ENCODE measurements at regions not wholly inside any gene's neighbourhood (a gene's known extent, or its start where the extent isn't known, plus 50 kb on each side); places are given as distances from the start of the nearest gene placed in this dataset.
A peak's percentile ranks its signal among the peaks of the same experiment; 100 is the strongest.

GRCh38 chr3:137111497-137111896, 153.7 kb downstream of the IL20RB start:
- DNase-seq, result no peak
- Histone ChIP-seq H3K27me3 (peaks cover 11% of the 10 kb centered on the region), H3K4me1 (replicated peaks in 1 of 2) (no peaks in the 10 kb centered on the region), H3K36me3 (replicated peaks in 1 of 2) (no peaks in the 10 kb centered on the region), H3K4me3 (no peak overlapping the region), H3K9me3 (replicated peaks in 1 of 3) (no peaks in the 10 kb centered on the region), H3K27ac (no peak overlapping the region)
- WGBS, 4 donors, result 66 to 78% (median 67%) methylated on average over 8 of the region's 8 CpGs
- intact Hi-C loops (cut with DNase I), result no loop called here
- no peak for TF ChIP-seq POLR2A (IDR thresholded peaks at IDR 0.05)
- TF ChIP-seq CTCF (IDR thresholded peaks at IDR 0.05), result no peak

GRCh38 chr3:137116619-137117018, 158.8 kb downstream of the IL20RB start:
- Histone ChIP-seq H3K4me3 (no peak overlapping the region), H3K36me3 (replicated peaks in 1 of 2) (no peaks in the 10 kb centered on the region), H3K27me3 (no peaks in the 10 kb centered on the region), H3K27ac (no peak overlapping the region), H3K4me1 (replicated peaks in 1 of 2) (no peaks in the 10 kb centered on the region), H3K9me3 (replicated peaks in 1 of 3) (no peaks in the 10 kb centered on the region)
- intact Hi-C loops (cut with DNase I), result no loop called here
- DNase-seq, result no peak
- no peak for TF ChIP-seq POLR2A (IDR thresholded peaks at IDR 0.05)

- Histone ChIP-seq H3K36me3 (replicated peaks in 1 of 2) (no peaks in the 10 kb centered on the region), H3K4me3 (no peak overlapping the region), H3K27me3 (no peaks in the 10 kb centered on the region), H3K4me1 (replicated peaks in 1 of 2) (no peaks in the 10 kb centered on the region), H3K27ac (no peak overlapping the region), H3K9me3 (replicated peaks in 1 of 3) (no peaks in the 10 kb centered on the region)
- intact Hi-C loops (cut with DNase I), result no loop called here
- 31 to 38% (median 37%) methylated on average over 3 of the region's 3 CpGs for WGBS, 4 donors
- peak in 6 of 7 donors; percentile 13 to 68 (median 34) for DNase-seq
- TF ChIP-seq POLR2A (IDR thresholded peaks at IDR 0.05) (no peak), CTCF (IDR thresholded peaks at IDR 0.05) (peak; percentile 16 to 59 (median 52))
These were observed 164.0 kb downstream of the IL20RB start for GRCh38 chr3:137121704-137122314.

- no peak overlapping the region for H3K27ac ChIP-seq
- no peaks in the 10 kb centered on the region for H3K4me1 ChIP-seq (replicated peaks in 1 of 2)
- no peak overlapping the region for H3K4me3 ChIP-seq
- H3K27me3 ChIP-seq, result no peaks in the 10 kb centered on the region
- DNase-seq, result no peak
- WGBS, 4 donors, result 41 to 60% (median 45%) methylated on average over 2 of the region's 2 CpGs
- TF ChIP-seq POLR2A (IDR thresholded peaks at IDR 0.05), result no peak
- TF ChIP-seq CTCF (IDR thresholded peaks at IDR 0.05), result no peak
- H3K36me3 ChIP-seq (replicated peaks in 1 of 2), result no peaks in the 10 kb centered on the region
- no peaks in the 10 kb centered on the region for H3K9me3 ChIP-seq (replicated peaks in 1 of 3)
- intact Hi-C loops (cut with DNase I), result no loop called here
These were observed 173.3 kb downstream of the IL20RB start for GRCh38 chr3:137131081-137131480.

- intact Hi-C loops (cut with DNase I), result no loop called here
- Histone ChIP-seq H3K27me3 (no peaks in the 10 kb centered on the region), H3K4me1 (replicated peaks in 1 of 2) (no peaks in the 10 kb centered on the region), H3K9me3 (replicated peaks in 1 of 3) (no peaks in the 10 kb centered on the region), H3K4me3 (no peak overlapping the region), H3K36me3 (replicated peaks in 1 of 2) (no peaks in the 10 kb centered on the region), H3K27ac (no peak overlapping the region)
- TF ChIP-seq CTCF (IDR thresholded peaks at IDR 0.05) (no peak), POLR2A (IDR thresholded peaks at IDR 0.05) (no peak)
- 52 to 60% (median 58%) methylated on average over 4 of the region's 4 CpGs for WGBS, 4 donors
- DNase-seq, result no peak
These were observed 176.6 kb downstream of the IL20RB start for GRCh38 chr3:137134431-137134830.
